Loucy (cell line): ENCODE measurements at regions not wholly inside any gene's neighbourhood (a gene's known extent, or its start where the extent isn't known, plus 50 kb on each side); places are given as distances from the start of the nearest gene placed in this dataset.

Experiments
- H2AFZ ChIP-seq: fragments of 200-600 bp; sonication (generic); 2 replicates; pipeline ENCODE4 v1.6.0; 2016; ENCODE audit warnings: antibody characterized with exemption, mild to moderate bottlenecking, low read length, moderate library complexity
- H3F3A ChIP-seq: fragments of 200-600 bp; 2 replicates; pipeline ENCODE4 v1.6.0; 2016; ENCODE audit warnings: antibody characterized with exemption, low read depth, mild to moderate bottlenecking
- H3K27me3 ChIP-seq: fragments of 200-600 bp; sonication (generic); 2 replicates; pipeline ENCODE4 v1.6.1; 2014; ENCODE audit warnings: low read length, mild to moderate bottlenecking; ENCODE audit not compliant: insufficient read depth, poor library complexity, severe bottlenecking
- H3K36me3 ChIP-seq: fragments of 200-600 bp; sonication (generic); 2 replicates; pipeline ENCODE4 v1.6.1; 2016; ENCODE audit warnings: low read length; ENCODE audit not compliant: insufficient read depth
- H3K4me1 ChIP-seq: fragments of 200-600 bp; sonication (generic); 2 replicates; pipeline ENCODE4 v1.5.1; 2014; ENCODE audit warnings: low read length, mild to moderate bottlenecking; ENCODE audit not compliant: insufficient read depth, poor library complexity, severe bottlenecking
- H3K4me2 ChIP-seq: fragments of 200-600 bp; sonication (generic); 2 replicates; pipeline ENCODE4 v1.6.0; 2014; ENCODE audit warnings: antibody characterized with exemption, low read length, low read depth, mild to moderate bottlenecking; ENCODE audit not compliant: poor library complexity, severe bottlenecking
- H3K4me3 ChIP-seq: fragments of 200-600 bp; sonication (generic); 2 replicates; pipeline ENCODE4 v1.5.1; 2014; ENCODE audit warnings: low read length, mild to moderate bottlenecking, mixed read lengths; ENCODE audit not compliant: poor library complexity, severe bottlenecking
- H3K79me2 ChIP-seq: fragments of 200-600 bp; sonication (generic); 2 replicates; pipeline ENCODE4 v1.6.1; 2014; ENCODE audit warnings: low read length; ENCODE audit not compliant: insufficient read depth
- H3K9ac ChIP-seq: fragments of 200-600 bp; sonication (generic); 2 replicates; pipeline ENCODE4 v1.6.0; 2014; ENCODE audit warnings: mild to moderate bottlenecking, low read depth, low read length, moderate library complexity; ENCODE audit not compliant: poor library complexity, severe bottlenecking
- H3K9me2 ChIP-seq: fragments of 200-600 bp; sonication (generic); replicated peaks from 2 replicates; pipeline ENCODE4 v1.6.1; 2016; ENCODE audit warnings: low read depth, low read length, mixed read lengths
- H3K9me3 ChIP-seq: fragments of 200-600 bp; sonication (generic); 2 replicates; pipeline ENCODE4 v1.6.1; 2014; ENCODE audit warnings: mild to moderate bottlenecking, antibody characterized with exemption, low read length, low read depth; ENCODE audit not compliant: insufficient read depth
- H4K20me1 ChIP-seq: fragments of 200-600 bp; sonication (generic); 2 replicates; pipeline ENCODE4 v1.6.0; 2014; ENCODE audit warnings: antibody characterized with exemption, low read length, mild to moderate bottlenecking; ENCODE audit not compliant: insufficient read depth, poor library complexity, severe bottlenecking
- EZH2phosphoT487 ChIP-seq: fragments of 200-600 bp; IDR thresholded peaks from 2 replicates; pipeline ENCODE4 v1.6.1; 2018; ENCODE audit warnings: antibody characterized with exemption, mild to moderate bottlenecking, moderate library complexity, borderline replicate concordance
- TF ChIP-seq, protein P1 (sequence below): fragments of 200-600 bp; sonication (generic); conservative IDR thresholded peaks from 2 replicates; pipeline ENCODE4 v1.5.1; 2014; ENCODE audit warnings: mild to moderate bottlenecking, antibody characterized with exemption, low read length

DNA sequence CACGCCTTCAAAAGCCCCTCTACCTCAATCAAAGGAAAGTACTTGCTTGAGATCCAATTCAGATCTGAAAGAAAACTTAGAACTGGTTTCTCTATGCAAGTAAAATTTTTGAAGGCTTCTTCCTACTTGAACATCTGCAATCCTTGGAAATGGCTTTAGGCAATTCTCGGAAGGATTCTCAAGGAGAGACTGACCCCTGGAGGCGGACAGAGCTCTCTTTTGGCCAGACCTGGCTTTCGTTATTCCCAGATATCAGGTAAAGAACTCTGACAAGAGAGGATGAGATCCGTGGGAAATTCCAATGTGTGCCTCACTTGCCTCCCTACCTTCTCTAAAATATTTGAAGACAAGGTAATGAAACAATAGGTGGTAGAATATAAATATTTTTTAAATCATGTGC, 670.3 kb upstream of the FAM241A start:
- Histone ChIP-seq H2AFZ (no peak overlapping the region), H3K36me3 (no peaks in the 10 kb centered on the region), H3F3A (no peaks in the 10 kb centered on the region), H3K9ac (no peak overlapping the region), H4K20me1 (no peaks in the 10 kb centered on the region), H3K9me3 (no peaks in the 10 kb centered on the region), H3K4me3 (no peak overlapping the region), H3K27me3 (no peaks in the 10 kb centered on the region), H3K4me2 (no peak overlapping the region), H3K79me2 (no peaks in the 10 kb centered on the region), H3K4me1 (no peaks in the 10 kb centered on the region), H3K9me2 (no peaks in the 10 kb centered on the region)
- TF ChIP-seq EZH2phosphoT487: no peak
- TF ChIP-seq, protein P1, sequence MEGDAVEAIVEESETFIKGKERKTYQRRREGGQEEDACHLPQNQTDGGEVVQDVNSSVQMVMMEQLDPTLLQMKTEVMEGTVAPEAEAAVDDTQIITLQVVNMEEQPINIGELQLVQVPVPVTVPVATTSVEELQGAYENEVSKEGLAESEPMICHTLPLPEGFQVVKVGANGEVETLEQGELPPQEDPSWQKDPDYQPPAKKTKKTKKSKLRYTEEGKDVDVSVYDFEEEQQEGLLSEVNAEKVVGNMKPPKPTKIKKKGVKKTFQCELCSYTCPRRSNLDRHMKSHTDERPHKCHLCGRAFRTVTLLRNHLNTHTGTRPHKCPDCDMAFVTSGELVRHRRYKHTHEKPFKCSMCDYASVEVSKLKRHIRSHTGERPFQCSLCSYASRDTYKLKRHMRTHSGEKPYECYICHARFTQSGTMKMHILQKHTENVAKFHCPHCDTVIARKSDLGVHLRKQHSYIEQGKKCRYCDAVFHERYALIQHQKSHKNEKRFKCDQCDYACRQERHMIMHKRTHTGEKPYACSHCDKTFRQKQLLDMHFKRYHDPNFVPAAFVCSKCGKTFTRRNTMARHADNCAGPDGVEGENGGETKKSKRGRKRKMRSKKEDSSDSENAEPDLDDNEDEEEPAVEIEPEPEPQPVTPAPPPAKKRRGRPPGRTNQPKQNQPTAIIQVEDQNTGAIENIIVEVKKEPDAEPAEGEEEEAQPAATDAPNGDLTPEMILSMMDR: 0 out of 2 replicates have a peak, but pooled peaks have one; percentile 21

DNA sequence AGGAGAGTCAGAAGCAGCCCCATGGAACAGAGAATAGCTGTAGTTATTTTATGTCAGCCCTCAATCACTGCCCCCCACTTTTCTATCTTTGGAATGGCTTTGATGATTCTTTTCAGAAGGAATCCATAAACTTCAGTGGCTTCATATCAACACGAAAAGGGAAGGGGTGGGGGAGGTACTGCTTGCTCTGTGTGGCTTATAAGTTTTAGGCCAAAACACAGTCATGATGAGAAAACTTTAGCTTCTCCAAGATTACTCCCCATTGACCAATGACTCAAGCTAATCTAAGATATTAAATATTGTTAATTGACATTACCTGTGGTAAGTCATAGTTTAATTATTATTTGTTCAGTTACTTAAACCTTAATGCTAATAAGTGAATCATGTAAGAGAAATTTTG, 669.6 kb upstream of the FAM241A start:
- H3K9ac ChIP-seq: no peak overlapping the region
- no peaks in the 10 kb centered on the region for H3K36me3 ChIP-seq
- H3K9me3 ChIP-seq: no peaks in the 10 kb centered on the region
- no peaks in the 10 kb centered on the region for H3K9me2 ChIP-seq
- no peak overlapping the region for H3K4me3 ChIP-seq
- H3F3A ChIP-seq: no peaks in the 10 kb centered on the region
- no peak overlapping the region for H3K4me2 ChIP-seq
- H2AFZ ChIP-seq: no peak overlapping the region
- H3K79me2 ChIP-seq: no peaks in the 10 kb centered on the region
- H3K27me3 ChIP-seq: no peaks in the 10 kb centered on the region
- no peaks in the 10 kb centered on the region for H4K20me1 ChIP-seq
- TF ChIP-seq, protein P1: no peak
- TF ChIP-seq EZH2phosphoT487: no peak
- H3K4me1 ChIP-seq: no peaks in the 10 kb centered on the region

DNA sequence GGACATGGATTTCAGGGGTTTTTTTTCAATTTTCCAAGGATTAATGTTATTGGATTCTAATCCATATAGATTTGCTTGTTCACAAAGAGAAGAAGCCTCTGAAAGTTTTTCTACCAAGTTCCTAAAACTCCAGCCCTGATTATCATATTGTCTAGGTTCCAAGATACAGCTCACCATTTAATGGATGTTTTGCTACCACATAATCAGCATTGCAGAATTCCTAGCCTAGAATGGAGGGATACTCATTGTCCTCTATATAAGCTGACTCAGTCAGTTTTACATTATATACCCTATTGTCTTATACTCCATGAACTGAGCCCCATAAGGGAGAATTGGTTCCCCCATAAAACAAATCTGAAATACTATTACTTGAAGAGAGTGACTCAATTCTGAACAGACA, 664.7 kb upstream of the FAM241A start:
- Histone ChIP-seq H3K9ac (no peak overlapping the region), H3F3A (no peaks in the 10 kb centered on the region), H3K4me2 (no peak overlapping the region), H3K9me3 (no peaks in the 10 kb centered on the region), H3K27me3 (no peaks in the 10 kb centered on the region), H3K9me2 (no peaks in the 10 kb centered on the region), H3K36me3 (no peaks in the 10 kb centered on the region), H2AFZ (no peak overlapping the region), H3K79me2 (no peaks in the 10 kb centered on the region), H3K4me3 (no peak overlapping the region), H3K4me1 (no peaks in the 10 kb centered on the region), H4K20me1 (no peaks in the 10 kb centered on the region)
- TF ChIP-seq, protein P1: no peak
- no peak for TF ChIP-seq EZH2phosphoT487
